ENCODE measurements at regions not wholly inside any gene's neighbourhood (a gene's known extent, or its start where the extent isn't known, plus 50 kb on each side); places are given as distances from the start of the nearest gene placed in this dataset.

- Histone ChIP-seq H3K36me3 (no peaks in the 10 kb centered on the region), H3K4me3 (no peak overlapping the region), H3K4me1 (replicated peaks) (no peaks in the 10 kb centered on the region), H3K27ac (no peak overlapping the region), H3K27me3 (replicated peaks; ENCODE audit: insufficient read depth) (no peaks in the 10 kb centered on the region), H3K9me3 (no peaks in the 10 kb centered on the region)
- no peak for DNase-seq (ENCODE audit: low spot score)
- intact Hi-C loops (cut with DNase I) = no loop called here
- WGBS = 54% methylated on average over 1 of the region's 1 CpG
- TF ChIP-seq POLR2A (IDR thresholded peaks at IDR 0.05) = no peak
- no peak for TF ChIP-seq POLR2AphosphoS5 (IDR thresholded peaks at IDR 0.05)
- TF ChIP-seq CTCF (IDR thresholded peaks at IDR 0.05) = no peak
Measured at GRCh38 chr13:74707291-74707690, 573.1 kb upstream of the KLF12 start.

GRCh38 chr13:74706801-74707200 lies 572.6 kb upstream of the KLF12 start:
- intact Hi-C loops (cut with DNase I) = no loop called here
- no peak for TF ChIP-seq POLR2A (IDR thresholded peaks at IDR 0.05)
- no peak for TF ChIP-seq CTCF (IDR thresholded peaks at IDR 0.05)
- no peak for TF ChIP-seq POLR2AphosphoS5 (IDR thresholded peaks at IDR 0.05)
- no peak overlapping the region for H3K27ac ChIP-seq
- no peaks in the 10 kb centered on the region for H3K9me3 ChIP-seq
- H3K4me3 ChIP-seq = no peak overlapping the region
- WGBS = 40% methylated on average over 2 of the region's 2 CpGs
- DNase-seq (ENCODE audit: low spot score) = no peak
- H3K36me3 ChIP-seq = no peaks in the 10 kb centered on the region
- H3K4me1 ChIP-seq (replicated peaks) = no peaks in the 10 kb centered on the region
- H3K27me3 ChIP-seq (replicated peaks; ENCODE audit: insufficient read depth) = no peaks in the 10 kb centered on the region

- intact Hi-C loops (cut with DNase I) = no loop called here
Measured at GRCh38 chr13:74705438-74705837, 571.2 kb upstream of the KLF12 start.

GRCh38 chr13:74703855-74704387 lies 569.7 kb upstream of the KLF12 start:
- WGBS = 98% methylated on average over 3 of the region's 3 CpGs
- no peaks in the 10 kb centered on the region for H3K36me3 ChIP-seq
- no peak overlapping the region for H3K27ac ChIP-seq
- no peak for DNase-seq (ENCODE audit: low spot score)
- TF ChIP-seq CTCF (IDR thresholded peaks at IDR 0.05) (no peak), POLR2AphosphoS5 (IDR thresholded peaks at IDR 0.05) (no peak), POLR2A (IDR thresholded peaks at IDR 0.05) (no peak)
- intact Hi-C loops (cut with DNase I) = no loop called here
- no peaks in the 10 kb centered on the region for H3K27me3 ChIP-seq (replicated peaks; ENCODE audit: insufficient read depth)
- no peak overlapping the region for H3K4me3 ChIP-seq
- no peaks in the 10 kb centered on the region for H3K4me1 ChIP-seq (replicated peaks)
- no peaks in the 10 kb centered on the region for H3K9me3 ChIP-seq

More at GRCh38 chr13:74705438-74705837, 571.2 kb upstream of the KLF12 start:
- WGBS = 96% methylated on average over 2 of the region's 2 CpGs
- Histone ChIP-seq H3K4me3 (no peak overlapping the region), H3K36me3 (no peaks in the 10 kb centered on the region), H3K9me3 (no peaks in the 10 kb centered on the region), H3K27ac (no peak overlapping the region), H3K4me1 (replicated peaks) (no peaks in the 10 kb centered on the region), H3K27me3 (replicated peaks; ENCODE audit: insufficient read depth) (no peaks in the 10 kb centered on the region)
- DNase-seq (ENCODE audit: low spot score) = no peak
- TF ChIP-seq POLR2AphosphoS5 (IDR thresholded peaks at IDR 0.05) (no peak), CTCF (IDR thresholded peaks at IDR 0.05) (no peak), POLR2A (IDR thresholded peaks at IDR 0.05) (no peak)

- H3K36me3 ChIP-seq = no peaks in the 10 kb centered on the region
- no peaks in the 10 kb centered on the region for H3K4me1 ChIP-seq (replicated peaks)
- WGBS = 63% methylated on average over 8 of the region's 8 CpGs
- H3K9me3 ChIP-seq = no peaks in the 10 kb centered on the region
- TF ChIP-seq POLR2A (IDR thresholded peaks at IDR 0.05) (no peak), CTCF (IDR thresholded peaks at IDR 0.05) (no peak), POLR2AphosphoS5 (IDR thresholded peaks at IDR 0.05) (no peak)
- H3K27ac ChIP-seq = no peak overlapping the region
- no peaks in the 10 kb centered on the region for H3K27me3 ChIP-seq (replicated peaks; ENCODE audit: insufficient read depth)
- H3K4me3 ChIP-seq = no peak overlapping the region
- no peak for DNase-seq (ENCODE audit: low spot score)
- intact Hi-C loops (cut with DNase I) = no loop called here
Measured at GRCh38 chr13:74696148-74696922, 562.1 kb upstream of the KLF12 start.
